GM19463 (cell line): ENCODE measurements at regions not wholly inside any gene's neighbourhood (a gene's known extent, or its start where the extent isn't known, plus 50 kb on each side); places are given as distances from the start of the nearest gene placed in this dataset.

Experiments
- ATAC-seq: cut with Tn5 transposase; IDR thresholded peaks from one replicate; pipeline ENCODE4 v1.9.1; 2021; ENCODE audit warnings: mild to moderate bottlenecking, moderate library complexity; ENCODE audit not compliant: unreplicated experiment

GRCh38 chr1:56320464-56321149 is 258.8 kb downstream of the PLPP3 start:
- no peak for ATAC-seq

- no peak for ATAC-seq
Observed at GRCh38 chr1:56317722-56318121, 261.6 kb downstream of the PLPP3 start.

- ATAC-seq = no peak
Observed at GRCh38 chr1:56315293-56315942, 263.9 kb downstream of the PLPP3 start.

GRCh38 chr1:56313560-56313959 is 265.8 kb downstream of the PLPP3 start:
- no peak for ATAC-seq

- no peak for ATAC-seq
Observed at GRCh38 chr1:56311766-56312165, 267.6 kb downstream of the PLPP3 start.

GRCh38 chr1:56310945-56311344 is 268.4 kb downstream of the PLPP3 start:
- ATAC-seq = no peak

GRCh38 chr1:56309065-56309464 is 270.3 kb downstream of the PLPP3 start:
- no peak for ATAC-seq

DNA sequence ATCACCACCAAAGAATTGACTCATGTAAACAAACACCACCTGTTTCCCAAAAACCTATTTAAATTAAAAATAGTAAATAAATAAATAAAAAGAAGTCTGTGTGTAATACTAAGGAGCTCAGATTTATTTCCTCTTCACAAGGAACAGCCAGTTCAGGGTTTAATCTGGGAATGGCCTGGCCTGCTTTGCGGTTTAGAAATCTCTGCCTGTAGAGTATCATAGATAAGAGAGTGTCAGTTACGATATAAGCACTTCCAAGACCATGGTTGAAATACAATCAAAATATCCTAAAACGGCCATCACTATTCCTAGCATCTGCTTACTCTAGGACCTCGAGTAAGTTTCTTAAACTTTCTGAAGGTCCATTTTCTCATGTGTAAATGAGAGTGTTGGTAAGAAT is 274.4 kb downstream of the PLPP3 start:
- ATAC-seq = no peak

- no peak for ATAC-seq
Observed at GRCh38 chr1:56303805-56304204, 275.6 kb downstream of the PLPP3 start.

DNA sequence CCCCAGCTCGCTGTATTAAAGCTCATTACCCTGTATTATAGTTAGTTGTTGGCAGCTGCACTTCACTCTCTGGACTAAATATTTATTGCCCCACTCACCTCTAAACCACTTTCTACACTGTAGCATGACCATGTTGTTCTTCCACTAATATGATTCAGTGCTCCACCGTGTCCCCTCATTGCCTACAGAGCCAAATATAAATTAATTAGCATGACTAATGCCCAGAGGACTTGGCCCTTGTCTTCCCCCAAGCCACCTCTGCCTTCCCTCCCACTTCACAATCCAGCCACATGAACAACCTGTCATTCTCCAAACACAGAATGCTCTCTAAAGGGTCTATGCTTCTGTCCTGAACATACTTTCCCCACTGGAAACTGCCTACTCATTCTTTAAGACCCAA is 276.5 kb downstream of the PLPP3 start:
- ATAC-seq = no peak

DNA sequence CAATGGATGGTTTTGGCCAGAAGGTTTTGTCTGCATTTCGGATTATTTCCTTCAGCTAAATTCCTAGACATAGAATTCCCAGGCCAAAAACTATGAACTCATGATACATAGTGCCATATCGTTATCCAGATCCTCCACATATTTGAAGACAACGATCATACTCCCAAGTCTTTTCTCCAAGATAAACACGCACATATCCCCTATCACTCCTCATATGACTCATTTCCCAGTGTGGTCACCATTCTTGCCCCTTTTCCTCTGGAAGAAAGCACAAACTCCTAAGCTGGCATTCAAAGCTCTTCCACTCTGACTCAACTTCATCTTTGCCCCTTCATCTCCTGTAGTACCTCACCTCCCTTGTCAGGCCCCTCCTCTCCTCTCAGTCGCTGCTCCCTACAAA is 277.6 kb downstream of the PLPP3 start:
- ATAC-seq = no peak

GRCh38 chr1:56300836-56301235 is 278.5 kb downstream of the PLPP3 start:
- ATAC-seq = no peak

DNA sequence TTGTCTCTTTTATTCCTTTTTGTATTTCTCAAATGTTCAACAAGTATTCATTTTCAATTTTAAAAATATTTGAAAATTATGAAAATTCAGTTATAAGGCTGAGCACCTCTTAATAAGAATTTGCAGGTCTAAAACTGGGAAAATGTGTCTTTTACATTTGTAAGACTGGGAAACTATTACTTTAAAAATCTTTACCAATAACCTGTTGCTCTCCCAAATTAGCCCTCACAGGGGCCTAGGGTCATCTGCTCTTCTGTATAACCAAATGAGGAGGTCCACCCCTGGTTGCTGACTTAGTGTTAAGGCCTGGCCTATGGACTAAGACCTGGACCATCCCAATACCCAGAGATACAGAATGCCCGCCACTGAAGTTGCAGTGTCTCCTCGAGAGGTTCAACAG is 280.5 kb downstream of the PLPP3 start:
- no peak for ATAC-seq

DNA sequence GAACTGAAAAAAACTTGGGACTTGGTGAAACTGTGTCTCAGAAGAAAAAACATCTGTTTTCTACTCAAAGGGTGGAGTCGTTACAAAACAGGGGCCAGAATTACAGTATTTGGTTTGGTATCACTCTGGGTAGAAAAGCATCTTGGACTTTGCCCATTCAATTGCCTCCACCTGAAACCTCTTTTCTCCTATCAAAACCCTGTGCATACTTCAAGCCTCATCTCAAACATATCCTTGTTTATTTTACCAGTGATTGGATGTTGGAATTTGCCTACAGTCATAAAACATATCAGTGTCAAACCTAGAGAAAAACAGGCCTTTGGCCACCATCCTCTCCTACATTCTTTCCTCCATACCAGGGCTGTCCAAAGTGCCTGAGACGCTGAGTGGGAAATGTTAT is 281.5 kb downstream of the PLPP3 start:
- no peak for ATAC-seq

DNA sequence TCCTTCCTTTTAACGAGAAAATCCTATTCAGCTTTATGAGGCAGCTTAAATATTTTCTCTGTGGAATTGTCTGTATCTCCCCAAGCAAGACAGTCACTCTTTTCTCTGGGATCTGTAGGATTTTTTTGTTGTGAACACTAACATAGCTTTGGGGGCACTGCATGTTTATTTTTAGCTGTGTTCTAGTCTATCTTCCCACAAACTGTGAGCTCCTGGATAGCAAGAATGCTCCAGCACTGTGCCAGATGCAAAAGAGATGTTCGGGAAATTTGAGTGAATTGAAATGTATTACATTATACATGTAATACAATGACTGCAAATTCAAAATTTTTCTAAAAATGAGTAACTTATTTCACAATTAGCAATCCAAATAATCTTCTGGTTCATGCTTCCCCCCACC is 282.2 kb downstream of the PLPP3 start:
- ATAC-seq = no peak

DNA sequence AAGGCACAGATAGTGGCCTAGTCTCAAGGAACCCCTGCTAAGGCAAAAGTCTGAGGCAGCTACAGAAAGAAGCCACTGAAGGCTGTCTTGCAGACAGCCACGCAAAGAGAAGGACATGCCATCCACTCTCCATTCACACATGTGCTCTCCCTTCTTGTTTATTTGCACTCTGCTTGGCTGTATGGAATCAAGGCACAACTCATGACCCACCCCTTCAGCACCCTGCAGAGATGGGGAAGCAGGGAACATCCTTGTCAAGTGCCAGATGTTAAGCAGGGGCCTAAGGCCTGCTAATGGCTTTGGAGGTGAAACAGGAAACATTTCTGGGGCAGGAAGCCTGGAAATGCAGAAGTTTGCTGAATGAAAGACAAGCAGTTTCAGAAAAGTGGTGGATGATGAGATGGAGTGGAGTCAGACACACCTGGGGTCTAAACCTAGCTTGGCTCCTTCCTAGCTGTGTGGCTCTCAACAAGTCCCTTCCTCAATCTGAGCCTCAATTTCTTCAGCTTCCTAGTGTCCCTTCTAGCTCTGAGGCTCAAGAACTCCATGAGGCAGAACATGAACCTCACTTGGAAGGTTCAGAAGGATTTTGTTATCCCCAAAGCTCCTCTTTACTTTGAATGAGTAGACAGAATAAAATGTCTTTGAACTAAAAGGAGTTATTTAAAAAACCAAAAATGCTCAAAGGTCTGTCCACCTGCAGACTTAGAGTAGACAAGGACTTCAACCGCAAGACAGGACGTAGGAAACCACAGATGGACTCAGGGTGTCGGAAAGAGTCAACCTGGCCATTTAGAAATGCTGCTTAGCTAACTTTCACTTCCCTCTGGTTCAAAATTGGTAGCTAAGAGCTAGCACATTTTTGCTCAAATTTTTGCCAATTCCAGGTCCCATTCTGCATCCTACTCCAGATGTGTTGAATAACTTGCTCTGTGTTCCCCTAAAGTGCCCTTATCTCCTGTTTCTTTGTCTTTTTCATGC is 283.1 kb downstream of the PLPP3 start:
- ATAC-seq = peak; percentile 78

GRCh38 chr1:56291374-56291919 is 287.9 kb downstream of the PLPP3 start:
- no peak for ATAC-seq

- no peak for ATAC-seq
Observed at GRCh38 chr1:56289260-56289659, 290.1 kb downstream of the PLPP3 start.

GRCh38 chr1:56287721-56288120 is 291.6 kb downstream of the PLPP3 start:
- ATAC-seq = no peak

- ATAC-seq = no peak
Observed at GRCh38 chr1:56286956-56287355, 292.4 kb downstream of the PLPP3 start.

DNA sequence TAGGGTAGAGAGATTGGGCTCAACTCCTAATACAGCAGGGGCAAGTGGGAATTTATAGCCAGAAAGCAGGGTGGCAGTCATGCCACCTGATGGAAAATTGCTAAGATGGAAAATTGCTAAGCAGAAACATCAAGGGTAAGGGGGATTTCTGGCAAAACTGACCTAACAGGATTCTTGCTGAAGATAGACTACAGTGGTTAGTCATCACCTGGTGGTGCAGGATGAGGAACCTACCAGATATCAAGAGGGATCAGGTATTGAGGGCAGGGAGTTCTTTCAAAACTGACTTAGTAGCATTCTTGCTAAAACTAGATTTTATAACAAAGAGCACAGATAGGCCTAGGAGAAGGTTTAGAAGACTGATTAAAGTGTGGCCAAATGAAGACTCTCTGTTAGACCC is 292.9 kb downstream of the PLPP3 start:
- ATAC-seq = no peak
